ENCODE measurements at regions not wholly inside any gene's neighbourhood (a gene's known extent, or its start where the extent isn't known, plus 50 kb on each side); places are given as distances from the start of the nearest gene placed in this dataset.

DNA sequence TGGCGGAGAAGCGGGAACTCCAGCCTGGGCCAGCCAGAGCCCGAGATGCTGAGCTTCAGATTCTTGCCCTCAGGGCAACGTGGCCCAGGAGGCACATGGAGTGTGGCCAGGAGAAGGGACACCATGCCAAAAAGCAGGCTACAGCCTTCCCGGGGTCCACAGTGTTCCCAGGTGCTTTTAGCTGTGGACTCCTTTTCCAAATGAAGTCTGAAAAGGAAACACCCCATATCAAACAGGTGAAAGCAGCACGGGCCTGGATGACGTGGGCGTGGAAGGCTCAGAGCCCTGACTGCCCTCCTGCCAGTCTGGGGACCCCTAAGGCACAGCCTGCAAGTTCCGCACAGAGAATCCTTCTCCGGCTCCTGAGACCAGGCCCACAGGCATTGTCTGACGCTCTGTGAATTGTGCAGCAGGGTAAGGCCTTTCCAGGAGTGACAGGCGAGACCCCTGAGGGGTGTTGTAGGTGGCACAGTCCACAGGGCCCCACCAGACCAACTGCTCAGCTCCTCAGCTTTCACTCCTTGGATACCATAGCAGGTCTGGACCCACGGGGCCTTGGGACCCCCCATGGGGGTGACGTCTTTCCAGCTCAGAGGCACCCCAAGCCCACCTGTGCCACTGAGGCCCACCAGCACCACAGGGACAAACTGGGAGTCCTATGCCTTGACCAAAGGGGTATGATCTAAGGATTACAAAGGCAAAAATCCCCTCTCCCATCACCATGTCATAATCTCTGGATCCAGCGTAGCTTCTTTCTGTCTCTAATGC lies 69.6 kb upstream of the RAB6C start:
- Histone ChIP-seq H3K36me3 (ENCODE audit: control insufficient read depth in 5 of 5, insufficient read depth in 5 of 5, low read length in 5 of 5) (no peaks in the 10 kb centered on the region), H3K9ac (ENCODE audit: low read length in 5 of 5) (no peak overlapping the region), H3K27ac (ENCODE audit: low read depth, low read length) (no peak overlapping the region)

DNA sequence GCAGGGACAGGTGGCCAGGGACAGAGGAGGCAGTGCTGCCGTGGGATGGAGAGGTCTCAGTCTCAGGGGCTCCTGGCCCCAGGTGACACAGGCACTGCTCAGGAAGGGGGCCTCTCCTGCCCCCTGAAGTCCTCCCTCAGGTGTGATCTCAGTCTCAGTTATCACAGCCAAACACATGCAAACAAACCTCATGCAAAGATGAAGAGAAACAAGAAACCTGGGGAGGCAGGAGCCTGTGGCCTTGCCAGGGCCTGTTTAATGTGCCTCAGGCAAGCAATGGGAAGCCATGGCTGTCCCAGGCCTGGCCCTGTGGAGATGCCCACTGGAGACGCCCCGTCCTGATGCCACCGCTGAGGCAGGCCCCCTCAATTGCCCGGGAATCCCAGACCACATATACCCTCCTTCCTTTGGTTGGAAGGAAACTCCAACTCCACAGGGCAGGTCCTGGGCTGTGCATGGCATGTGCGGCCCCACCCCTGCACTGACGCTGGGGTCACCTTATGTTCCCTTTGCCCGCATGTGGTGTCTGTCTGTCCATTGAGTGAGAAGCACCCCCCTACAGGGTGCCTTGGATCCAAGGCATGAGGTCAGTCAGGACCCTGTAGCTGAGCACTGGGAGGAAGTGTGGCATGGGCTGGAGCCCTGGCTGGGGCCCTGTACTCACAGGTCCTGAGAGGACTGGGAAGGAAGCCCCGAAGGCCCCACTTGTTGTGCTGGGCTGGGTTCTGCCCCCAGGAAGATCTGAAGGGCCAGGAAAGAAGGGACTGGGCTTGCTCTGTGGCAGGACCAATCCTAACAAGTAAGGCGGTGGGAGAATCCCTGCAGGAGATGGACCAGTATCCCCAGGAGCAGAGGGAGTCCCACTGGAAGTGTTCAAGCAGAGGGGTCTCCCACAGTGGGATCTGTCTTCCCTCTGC lies 68.8 kb upstream of the RAB6C start:
- H3K27ac ChIP-seq (ENCODE audit: low read depth, low read length): no peak overlapping the region
- H3K4me1 ChIP-seq (ENCODE audit: control insufficient read depth in 5 of 5, insufficient read depth in 5 of 5, low read length in 5 of 5): peaks cover 0 to 15% (median 9%) of the 10 kb centered on the region in 5 donors
- H3K9ac ChIP-seq (ENCODE audit: low read length in 5 of 5): no peak overlapping the region
- H3K9me3 ChIP-seq (ENCODE audit: control insufficient read depth in 5 of 5, low read length in 5 of 5): no peaks in the 10 kb centered on the region
- no peaks in the 10 kb centered on the region for H3K36me3 ChIP-seq (ENCODE audit: control insufficient read depth in 5 of 5, insufficient read depth in 5 of 5, low read length in 5 of 5)
- peaks cover 4 to 9% (median 6%) of the 10 kb centered on the region in 5 donors for H3K27me3 ChIP-seq (ENCODE audit: control insufficient read depth in 5 of 5, insufficient read depth in 4 of 5, low read length in 5 of 5)
- H3K4me3 ChIP-seq (ENCODE audit: low read depth in 1 of 5, low read length in 5 of 5): no peak overlapping the region

More for the DNA sequence above, 69.6 kb upstream of the RAB6C start:
- Histone ChIP-seq H3K27me3 (ENCODE audit: control insufficient read depth in 5 of 5, insufficient read depth in 4 of 5, low read length in 5 of 5) (peaks cover 4 to 13% (median 8%) of the 10 kb centered on the region in 5 donors), H3K4me1 (ENCODE audit: control insufficient read depth in 5 of 5, insufficient read depth in 5 of 5, low read length in 5 of 5) (peaks cover 0 to 15% (median 9%) of the 10 kb centered on the region in 5 donors), H3K4me3 (ENCODE audit: low read depth in 1 of 5, low read length in 5 of 5) (no peak overlapping the region), H3K9me3 (ENCODE audit: control insufficient read depth in 5 of 5, low read length in 5 of 5) (no peaks in the 10 kb centered on the region)

DNA sequence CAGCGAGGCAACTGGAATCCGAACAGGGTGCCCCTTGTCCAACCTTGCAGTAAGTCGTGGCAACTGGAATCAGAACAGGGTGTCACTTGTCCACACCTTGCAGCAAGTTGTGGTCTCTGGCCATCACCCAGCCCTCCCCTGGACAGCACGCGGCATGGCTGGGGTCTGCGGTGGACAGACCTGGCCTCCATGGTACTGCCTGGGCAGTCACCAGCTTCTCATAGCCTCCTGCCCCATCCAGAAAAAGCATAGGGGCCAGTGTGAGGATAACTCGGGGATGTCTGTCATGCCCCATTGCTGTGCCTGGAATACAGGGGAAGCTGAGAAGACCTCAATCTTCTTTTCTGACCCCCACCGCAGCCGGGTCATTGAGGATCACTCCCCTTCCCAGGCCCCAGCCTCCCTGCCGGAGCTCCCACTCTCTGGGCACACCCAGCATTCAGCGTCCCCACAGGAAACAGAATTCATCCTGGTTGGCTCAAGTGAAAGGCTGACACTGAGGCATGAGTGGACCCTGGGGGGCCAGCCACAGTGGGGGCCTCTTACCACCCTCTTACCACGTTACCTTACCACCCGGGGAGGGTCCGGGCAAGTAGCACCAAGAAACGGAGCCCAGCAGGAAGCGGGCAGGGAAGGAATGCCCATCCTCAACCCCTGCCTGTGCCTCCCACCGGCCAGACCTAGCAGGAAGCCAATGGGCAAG lies 68.0 kb upstream of the RAB6C start:
- no peak overlapping the region for H3K27ac ChIP-seq (ENCODE audit: low read depth, low read length)
- peaks cover 0 to 15% (median 9%) of the 10 kb centered on the region in 5 donors for H3K4me1 ChIP-seq (ENCODE audit: control insufficient read depth in 5 of 5, insufficient read depth in 5 of 5, low read length in 5 of 5)
- no peak overlapping the region for H3K4me3 ChIP-seq (ENCODE audit: low read depth in 1 of 5, low read length in 5 of 5)
- peaks cover 0 to 3% (median 0%) of the 10 kb centered on the region in 5 donors for H3K9me3 ChIP-seq (ENCODE audit: control insufficient read depth in 5 of 5, low read length in 5 of 5)
- H3K36me3 ChIP-seq (ENCODE audit: control insufficient read depth in 5 of 5, insufficient read depth in 5 of 5, low read length in 5 of 5): no peaks in the 10 kb centered on the region
- no peak overlapping the region for H3K9ac ChIP-seq (ENCODE audit: low read length in 5 of 5)
- H3K27me3 ChIP-seq (ENCODE audit: control insufficient read depth in 5 of 5, insufficient read depth in 4 of 5, low read length in 5 of 5): peaks cover 2 to 6% (median 4%) of the 10 kb centered on the region in 5 donors

DNA sequence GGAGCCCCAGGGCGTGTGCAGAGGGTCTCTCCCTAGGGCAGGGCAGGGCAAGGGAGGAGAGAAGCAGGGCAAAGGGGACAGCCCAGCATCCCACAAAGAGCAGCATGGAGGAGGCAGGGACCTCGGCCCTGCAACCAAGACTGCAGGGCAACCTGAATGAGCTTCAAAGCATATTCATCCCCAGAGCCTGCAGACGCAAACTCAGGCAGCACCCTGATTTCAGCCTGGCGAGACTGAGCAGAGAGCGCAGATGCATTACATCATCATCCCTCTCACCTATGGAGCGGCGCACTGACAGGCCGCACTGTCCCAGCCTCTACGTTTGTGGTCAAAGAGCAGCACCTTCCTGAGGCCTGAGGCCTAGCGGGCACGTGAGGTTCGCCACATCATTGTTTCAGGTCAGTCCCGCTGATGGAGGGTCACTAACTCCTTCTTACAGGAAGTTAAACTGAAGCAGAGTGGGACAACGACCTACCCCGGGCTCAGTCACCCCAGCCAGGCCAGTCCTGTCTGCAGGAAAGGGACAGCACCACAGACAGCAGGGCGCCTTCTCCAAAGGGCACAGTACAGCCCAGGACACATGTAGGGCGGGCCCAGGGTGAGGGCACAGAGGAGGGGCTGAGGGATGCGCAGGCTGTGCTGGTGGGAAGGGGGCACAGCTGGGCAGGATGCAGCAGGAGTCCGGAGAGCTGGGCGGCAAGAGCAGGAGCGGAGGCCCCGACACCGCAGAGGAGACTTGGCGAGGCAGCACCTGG lies 67.2 kb upstream of the RAB6C start:
- Histone ChIP-seq H3K36me3 (ENCODE audit: control insufficient read depth in 5 of 5, insufficient read depth in 5 of 5, low read length in 5 of 5) (no peaks in the 10 kb centered on the region), H3K9ac (ENCODE audit: low read length in 5 of 5) (no peak overlapping the region), H3K4me3 (ENCODE audit: low read depth in 1 of 5, low read length in 5 of 5) (no peak overlapping the region), H3K27ac (ENCODE audit: low read depth, low read length) (no peak overlapping the region), H3K4me1 (ENCODE audit: control insufficient read depth in 5 of 5, insufficient read depth in 5 of 5, low read length in 5 of 5) (peaks cover 0 to 15% (median 9%) of the 10 kb centered on the region in 5 donors), H3K9me3 (ENCODE audit: control insufficient read depth in 5 of 5, low read length in 5 of 5) (peaks cover 0 to 3% (median 0%) of the 10 kb centered on the region in 5 donors), H3K27me3 (ENCODE audit: control insufficient read depth in 5 of 5, insufficient read depth in 4 of 5, low read length in 5 of 5) (peaks cover 0 to 5% (median 2%) of the 10 kb centered on the region in 5 donors)

DNA sequence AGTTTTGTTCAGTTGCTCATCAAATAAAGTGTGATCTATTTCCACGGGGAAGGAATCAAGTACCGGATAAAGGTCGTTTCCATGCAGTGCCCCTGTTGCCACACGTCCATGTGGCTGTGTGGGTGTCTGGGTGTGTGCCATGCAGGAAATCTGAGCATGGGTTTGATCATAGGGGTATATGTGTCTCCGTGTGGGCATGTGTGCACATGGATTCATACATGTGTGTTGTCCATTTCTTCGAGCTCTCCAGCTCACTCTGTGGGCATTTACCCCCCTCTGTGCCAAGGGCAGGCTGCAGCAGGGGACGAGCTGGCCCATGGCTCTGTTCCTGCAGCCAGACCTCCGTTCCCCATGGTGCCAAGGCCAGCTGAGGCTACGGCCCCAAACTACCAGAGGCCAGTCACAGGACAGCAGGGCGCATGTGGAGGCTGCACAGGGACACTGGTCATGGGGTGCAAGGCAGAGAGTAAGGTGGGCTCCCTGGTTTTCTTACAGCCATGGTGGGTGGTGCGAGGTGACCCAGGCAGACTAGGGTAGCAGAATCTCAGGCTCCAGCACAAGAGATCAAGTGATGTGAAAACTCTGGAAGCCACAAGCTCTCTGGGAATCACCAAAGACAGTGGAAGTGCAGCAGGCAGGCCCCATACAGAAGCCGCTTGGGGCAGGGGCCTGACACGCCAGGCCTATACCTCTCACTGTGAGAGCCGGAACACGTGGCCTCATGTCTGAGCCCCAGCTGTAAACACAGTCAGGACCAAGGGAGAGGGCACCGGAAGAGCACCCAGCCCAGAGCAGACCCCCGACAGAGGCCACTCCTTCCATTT lies 66.4 kb upstream of the RAB6C start:
- no peak overlapping the region for H3K4me3 ChIP-seq (ENCODE audit: low read depth in 1 of 5, low read length in 5 of 5)
- H3K27ac ChIP-seq (ENCODE audit: low read depth, low read length): no peak overlapping the region
- H3K27me3 ChIP-seq (ENCODE audit: control insufficient read depth in 5 of 5, insufficient read depth in 4 of 5, low read length in 5 of 5): peaks cover 0 to 3% (median 2%) of the 10 kb centered on the region in 5 donors
- H3K36me3 ChIP-seq (ENCODE audit: control insufficient read depth in 5 of 5, insufficient read depth in 5 of 5, low read length in 5 of 5): no peaks in the 10 kb centered on the region
- peaks cover 6 to 10% (median 6%) of the 10 kb centered on the region in 5 donors for H3K9me3 ChIP-seq (ENCODE audit: control insufficient read depth in 5 of 5, low read length in 5 of 5)
- peaks cover 0 to 15% (median 9%) of the 10 kb centered on the region in 5 donors for H3K4me1 ChIP-seq (ENCODE audit: control insufficient read depth in 5 of 5, insufficient read depth in 5 of 5, low read length in 5 of 5)
- no peak overlapping the region for H3K9ac ChIP-seq (ENCODE audit: low read length in 5 of 5)

DNA sequence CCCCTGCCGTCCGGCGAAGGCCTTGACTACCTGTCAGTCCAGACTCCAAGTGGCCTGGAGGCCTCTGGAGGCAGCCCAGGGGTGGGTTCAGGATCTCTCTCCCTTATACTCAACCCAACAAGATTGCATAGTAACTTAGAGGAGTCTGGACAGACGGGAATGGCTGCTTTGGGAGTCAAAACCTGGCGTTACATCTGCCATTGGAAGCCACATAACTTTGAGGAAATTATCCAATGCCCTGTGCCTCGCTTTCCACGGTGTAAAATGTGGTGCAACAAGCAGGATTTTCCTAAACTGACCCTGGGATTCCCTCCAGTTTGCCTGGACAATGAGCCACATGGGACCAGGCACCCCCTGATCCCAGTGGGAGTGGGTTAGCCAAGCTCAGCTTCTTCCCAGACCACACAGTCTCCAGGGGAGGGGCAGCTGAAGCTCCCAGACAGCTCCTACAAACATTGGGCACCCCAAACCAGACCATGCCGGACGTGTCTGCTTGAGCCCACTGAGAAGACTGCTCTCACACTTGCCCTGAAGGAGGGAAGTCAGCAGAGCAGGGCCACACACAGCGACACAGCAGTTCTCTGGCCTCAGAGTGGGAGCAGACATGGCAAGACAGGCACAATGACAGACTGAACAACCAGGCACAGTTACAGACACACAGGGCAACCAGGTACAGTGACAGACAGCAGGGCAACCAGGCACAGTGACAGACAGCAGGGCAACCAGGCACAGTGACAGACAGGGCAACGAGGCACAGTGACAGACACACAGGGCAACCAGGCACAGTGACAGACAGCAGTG lies 65.6 kb upstream of the RAB6C start:
- no peak overlapping the region for H3K27ac ChIP-seq (ENCODE audit: low read depth, low read length)
- peaks cover 0 to 15% (median 9%) of the 10 kb centered on the region in 5 donors for H3K4me1 ChIP-seq (ENCODE audit: control insufficient read depth in 5 of 5, insufficient read depth in 5 of 5, low read length in 5 of 5)
- no peak overlapping the region for H3K4me3 ChIP-seq (ENCODE audit: low read depth in 1 of 5, low read length in 5 of 5)
- no peak overlapping the region for H3K9ac ChIP-seq (ENCODE audit: low read length in 5 of 5)
- H3K36me3 ChIP-seq (ENCODE audit: control insufficient read depth in 5 of 5, insufficient read depth in 5 of 5, low read length in 5 of 5): no peaks in the 10 kb centered on the region
- H3K9me3 ChIP-seq (ENCODE audit: control insufficient read depth in 5 of 5, low read length in 5 of 5): peaks cover 13 to 16% (median 14%) of the 10 kb centered on the region in 5 donors
- peaks cover 0 to 3% (median 2%) of the 10 kb centered on the region in 5 donors for H3K27me3 ChIP-seq (ENCODE audit: control insufficient read depth in 5 of 5, insufficient read depth in 4 of 5, low read length in 5 of 5)

DNA sequence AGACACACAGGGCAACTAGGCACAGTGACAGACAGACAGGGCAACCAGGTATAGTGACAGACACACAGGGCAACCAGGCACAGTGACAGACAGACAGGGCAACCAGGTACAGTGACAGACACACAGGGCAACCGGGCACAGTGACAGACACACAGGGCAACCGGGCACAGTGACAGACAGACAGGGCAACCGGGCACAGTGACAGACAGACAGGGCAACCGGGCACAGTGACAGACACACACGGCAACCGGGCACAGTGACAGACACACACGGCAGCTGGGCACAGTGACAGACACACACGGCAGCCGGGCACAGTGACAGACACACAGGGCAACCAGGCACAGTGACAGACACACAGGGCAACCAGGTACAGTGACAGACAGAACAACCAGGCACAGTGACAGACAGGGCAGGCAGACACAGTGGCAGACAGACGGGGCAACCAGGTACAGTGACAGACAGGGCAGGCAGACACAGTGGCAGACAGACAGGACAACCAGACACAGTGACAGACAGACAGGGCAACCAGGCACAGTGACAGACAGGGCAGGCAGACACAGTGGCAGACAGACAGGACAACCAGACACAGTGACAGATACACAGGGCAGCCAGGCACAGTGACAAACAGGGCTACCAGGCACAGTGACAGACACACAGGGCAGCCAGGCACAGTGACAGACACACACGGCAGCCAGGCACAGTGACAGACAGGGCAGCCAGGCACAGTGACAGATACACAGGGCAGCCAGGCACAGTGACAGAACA lies 64.7 kb upstream of the RAB6C start:
- Histone ChIP-seq H3K4me1 (ENCODE audit: control insufficient read depth in 5 of 5, insufficient read depth in 5 of 5, low read length in 5 of 5) (peaks cover 0 to 15% (median 9%) of the 10 kb centered on the region in 5 donors), H3K9ac (ENCODE audit: low read length in 5 of 5) (no peak overlapping the region), H3K27me3 (ENCODE audit: control insufficient read depth in 5 of 5, insufficient read depth in 4 of 5, low read length in 5 of 5) (peaks cover 0 to 3% (median 2%) of the 10 kb centered on the region in 5 donors), H3K9me3 (ENCODE audit: control insufficient read depth in 5 of 5, low read length in 5 of 5) (peaks cover 14 to 19% (median 16%) of the 10 kb centered on the region in 5 donors), H3K27ac (ENCODE audit: low read depth, low read length) (no peak overlapping the region), H3K36me3 (ENCODE audit: control insufficient read depth in 5 of 5, insufficient read depth in 5 of 5, low read length in 5 of 5) (no peaks in the 10 kb centered on the region), H3K4me3 (ENCODE audit: low read depth in 1 of 5, low read length in 5 of 5) (no peak overlapping the region)
